ENCODE measurements at regions not wholly inside any gene's neighbourhood (a gene's known extent, or its start where the extent isn't known, plus 50 kb on each side); places are given as distances from the start of the nearest gene placed in this dataset.

DNA sequence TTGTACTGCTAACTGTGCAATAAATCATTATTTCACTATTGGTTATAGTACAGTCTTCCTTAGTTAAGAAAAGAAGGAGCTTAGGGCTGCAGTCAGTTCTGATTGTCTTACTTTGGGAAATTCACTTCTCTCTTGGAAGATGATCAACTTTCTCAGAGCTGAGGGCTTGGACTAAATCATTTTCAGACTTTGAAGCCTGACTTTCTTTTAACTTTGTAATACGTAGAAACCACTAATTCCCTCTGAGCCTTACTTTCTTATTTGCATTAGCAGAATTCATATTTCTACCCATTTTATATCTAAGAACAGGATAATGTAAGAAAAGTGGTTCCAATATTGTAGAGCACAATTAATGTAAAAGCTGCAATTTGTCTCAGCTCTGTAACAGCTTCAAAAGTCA is 386.4 kb downstream of the TRIB2 start:
- in situ Hi-C loops (cut with MboI; ENCODE audit: low pct_ligation_motif_present in 1 of 4, low pct_unique_long_range_greater_than_20kb in 1 of 4, low sequenced_read_pairs in 3 of 4) = no loop called here
- Histone ChIP-seq H3K36me3 (no peaks in the 10 kb centered on the region), H3K9me3 (no peaks in the 10 kb centered on the region), H3K27ac (no peak overlapping the region), H3K27me3 (no peaks in the 10 kb centered on the region), H3K4me1 (no peaks in the 10 kb centered on the region), H3K4me3 (no peak overlapping the region)
- intact Hi-C loops (cut with DNase I; ENCODE audit: low total_unique reads) = no loop called here
- no peak for TF ChIP-seq EP300 (IDR thresholded peaks at IDR 0.05; ENCODE audit: low read depth)
- no peak for TF ChIP-seq POLR2AphosphoS5 (IDR thresholded peaks at IDR 0.05)
- TF ChIP-seq CTCF (IDR thresholded peaks at IDR 0.05) = no peak
- no peak for TF ChIP-seq POLR2A (IDR thresholded peaks at IDR 0.05)
- WGBS, 2 donors (ENCODE audit: low coverage in 1 of 2) = 64 to 74% methylated on average over 1 of the region's 1 CpG
- no peak for DNase-seq

DNA sequence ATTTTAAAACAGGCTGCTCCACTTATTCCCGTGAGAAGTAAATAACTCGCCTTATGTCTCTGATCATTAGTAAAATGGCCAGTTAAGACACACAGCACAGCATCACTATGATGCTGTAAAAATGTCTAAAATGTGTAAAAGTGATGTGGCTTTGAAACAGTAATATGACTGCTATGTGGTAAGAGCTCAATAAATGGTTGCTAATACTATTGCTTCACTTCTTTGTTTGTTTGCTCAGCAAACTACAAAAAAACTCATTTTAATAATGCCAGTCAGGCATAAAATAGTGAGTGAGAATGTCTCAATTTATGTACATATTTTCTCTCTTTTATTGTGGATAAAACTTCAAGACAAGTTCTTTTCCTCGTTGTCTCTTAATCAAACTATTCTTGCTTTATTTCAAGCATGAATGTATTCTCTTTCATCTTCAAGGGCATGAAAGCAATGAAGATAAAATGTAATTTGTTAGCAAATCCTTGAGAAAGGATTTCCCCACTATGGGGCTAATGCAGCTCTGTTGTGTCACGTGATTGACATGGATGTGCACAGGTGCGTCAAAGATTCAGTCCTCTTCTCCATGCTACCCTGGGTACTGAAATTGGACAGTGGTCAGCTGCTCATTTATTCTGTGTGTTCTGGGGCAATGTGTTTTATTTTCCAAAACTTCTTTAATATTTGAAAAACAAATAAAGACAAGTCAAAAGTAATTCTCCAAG is 387.2 kb downstream of the TRIB2 start:
- TF ChIP-seq POLR2A (IDR thresholded peaks at IDR 0.05) (no peak), POLR2AphosphoS5 (IDR thresholded peaks at IDR 0.05) (no peak), EP300 (IDR thresholded peaks at IDR 0.05; ENCODE audit: low read depth) (no peak), CTCF (IDR thresholded peaks at IDR 0.05) (no peak)
- 64 to 78% methylated on average over 4 to 5 of the region's 5 CpGs for WGBS, 2 donors (ENCODE audit: low coverage in 1 of 2)
- no peak overlapping the region for H3K4me3 ChIP-seq
- H3K4me1 ChIP-seq = no peaks in the 10 kb centered on the region
- H3K27ac ChIP-seq = no peak overlapping the region
- H3K36me3 ChIP-seq = no peaks in the 10 kb centered on the region
- in situ Hi-C loops (cut with MboI; ENCODE audit: low pct_ligation_motif_present in 1 of 4, low pct_unique_long_range_greater_than_20kb in 1 of 4, low sequenced_read_pairs in 3 of 4) (no loop called here), intact Hi-C loops (cut with DNase I; ENCODE audit: low total_unique reads) (no loop called here)
- no peak for DNase-seq
- H3K9me3 ChIP-seq = no peaks in the 10 kb centered on the region
- H3K27me3 ChIP-seq = no peaks in the 10 kb centered on the region

DNA sequence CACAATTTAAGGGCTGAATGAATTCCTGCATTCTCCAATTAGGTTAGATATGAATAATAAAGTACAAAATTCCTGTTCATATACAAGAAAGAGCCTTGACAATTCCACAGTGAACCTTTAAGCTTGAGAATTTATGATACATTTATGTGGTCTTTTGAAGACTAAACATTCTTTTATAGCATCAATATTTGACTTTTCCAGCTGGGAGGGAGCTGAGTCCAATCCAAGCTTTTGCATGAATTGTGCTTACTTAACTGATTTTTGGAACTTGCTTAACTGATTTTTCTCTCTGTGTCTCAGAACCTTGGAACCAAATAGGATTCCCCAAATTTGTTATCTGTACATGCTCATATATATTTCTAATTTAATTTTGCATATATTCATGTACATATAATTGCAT is 388.0 kb downstream of the TRIB2 start:
- DNase-seq = no peak
- Histone ChIP-seq H3K36me3 (no peaks in the 10 kb centered on the region), H3K4me3 (no peak overlapping the region), H3K27me3 (no peaks in the 10 kb centered on the region), H3K4me1 (no peaks in the 10 kb centered on the region), H3K9me3 (no peaks in the 10 kb centered on the region), H3K27ac (no peak overlapping the region)
- intact Hi-C loops (cut with DNase I; ENCODE audit: low total_unique reads) = no loop called here
- TF ChIP-seq CTCF (IDR thresholded peaks at IDR 0.05) (no peak), EP300 (IDR thresholded peaks at IDR 0.05; ENCODE audit: low read depth) (no peak), POLR2AphosphoS5 (IDR thresholded peaks at IDR 0.05) (no peak), POLR2A (IDR thresholded peaks at IDR 0.05) (no peak)
- in situ Hi-C loops (cut with MboI; ENCODE audit: low pct_ligation_motif_present in 1 of 4, low pct_unique_long_range_greater_than_20kb in 1 of 4, low sequenced_read_pairs in 3 of 4) = no loop called here

GRCh38 chr2:13106302-13106701 is 389.6 kb downstream of the TRIB2 start:
- no peak for DNase-seq
- Histone ChIP-seq H3K4me3 (no peak overlapping the region), H3K9me3 (no peaks in the 10 kb centered on the region), H3K27me3 (no peaks in the 10 kb centered on the region), H3K27ac (no peak overlapping the region), H3K36me3 (no peaks in the 10 kb centered on the region), H3K4me1 (no peaks in the 10 kb centered on the region)
- in situ Hi-C loops (cut with MboI; ENCODE audit: low pct_ligation_motif_present in 1 of 4, low pct_unique_long_range_greater_than_20kb in 1 of 4, low sequenced_read_pairs in 3 of 4) = no loop called here
- WGBS, 2 donors (ENCODE audit: low coverage in 1 of 2) = 51 to 74% methylated on average over 3 of the region's 3 CpGs
- TF ChIP-seq POLR2AphosphoS5 (IDR thresholded peaks at IDR 0.05) = no peak
- no peak for TF ChIP-seq EP300 (IDR thresholded peaks at IDR 0.05; ENCODE audit: low read depth)
- no peak for TF ChIP-seq CTCF (IDR thresholded peaks at IDR 0.05)
- no peak for TF ChIP-seq POLR2A (IDR thresholded peaks at IDR 0.05)
- intact Hi-C loops (cut with DNase I; ENCODE audit: low total_unique reads) = no loop called here
